HFF-Myc (cell line): ENCODE measurements at regions not wholly inside any gene's neighbourhood (a gene's known extent, or its start where the extent isn't known, plus 50 kb on each side); places are given as distances from the start of the nearest gene placed in this dataset.

Source experiments
- DNase-seq: peaks from one replicate; pipeline ENCODE4 v3.0.0-alpha.2; 2011; ENCODE audit warnings: low read depth; ENCODE audit errors: extremely low read depth
- H3K4me3 ChIP-seq: replicated peaks from 2 replicates; pipeline ENCODE4 v1.5.1; 2011; ENCODE audit warnings: low read depth, mild to moderate bottlenecking, control low read depth, low read length
- CTCF ChIP-seq: IDR thresholded peaks from 2 replicates; pipeline ENCODE4 v1.5.1; 2012; ENCODE audit warnings: mild to moderate bottlenecking, low read depth, low read length, control low read depth; ENCODE audit errors: missing control alignments

GRCh38 chr2:58428096-58429013 is 187.2 kb upstream of the FANCL start:
- peak overlapping the region; percentile 40 for H3K4me3 ChIP-seq
- no peak for DNase-seq

GRCh38 chr2:58427572-58428095 is 186.5 kb upstream of the FANCL start:
- TF ChIP-seq CTCF = no peak
- peak overlapping the region; percentile 40 for H3K4me3 ChIP-seq
- DNase-seq = no peak

More at GRCh38 chr2:58428096-58429013, 187.2 kb upstream of the FANCL start:
- no peak for TF ChIP-seq CTCF

GRCh38 chr2:58425368-58425767 is 184.2 kb upstream of the FANCL start:
- DNase-seq = no peak

GRCh38 chr2:58419983-58420382 is 178.9 kb upstream of the FANCL start:
- DNase-seq = no peak
- H3K4me3 ChIP-seq = no peak overlapping the region
- TF ChIP-seq CTCF = no peak

More at GRCh38 chr2:58425368-58425767, 184.2 kb upstream of the FANCL start:
- H3K4me3 ChIP-seq = no peak overlapping the region
- TF ChIP-seq CTCF = no peak

- DNase-seq = no peak
- no peak for TF ChIP-seq CTCF
- no peak overlapping the region for H3K4me3 ChIP-seq
Observed at GRCh38 chr2:58416696-58417095, 175.6 kb upstream of the FANCL start.

GRCh38 chr2:58414506-58414905 is 173.4 kb upstream of the FANCL start:
- TF ChIP-seq CTCF = no peak
- H3K4me3 ChIP-seq = no peak overlapping the region
- no peak for DNase-seq
